HEK293T (cell line): ENCODE measurements at regions not wholly inside any gene's neighbourhood (a gene's known extent, or its start where the extent isn't known, plus 50 kb on each side); places are given as distances from the start of the nearest gene placed in this dataset.

Experiments used
- ARNT ChIP-seq: fragments of 450-650 bp; IDR thresholded peaks from 2 replicates; pipeline ENCODE4 v1.6.1; 2017; ENCODE audit warnings: mild to moderate bottlenecking
- BHLHE40 ChIP-seq: fragments of 450-650 bp; IDR thresholded peaks from 2 replicates; pipeline ENCODE4 v1.6.1; 2016; ENCODE audit warnings: mild to moderate bottlenecking, moderate library complexity, borderline replicate concordance
- CTBP1 ChIP-seq: fragments of 450-650 bp; IDR thresholded peaks from 2 replicates; pipeline ENCODE4 v1.6.1; 2016; ENCODE audit warnings: borderline replicate concordance
- ELF4 ChIP-seq: fragments of 450-650 bp; IDR thresholded peaks from 2 replicates; pipeline ENCODE4 v1.6.1; 2017; ENCODE audit warnings: antibody characterized with exemption
- FOXA1 ChIP-seq: fragments of 450-650 bp; IDR thresholded peaks from 2 replicates; pipeline ENCODE4 v1.6.1; 2016; ENCODE audit warnings: mild to moderate bottlenecking
- FOXK2 ChIP-seq: fragments of 450-650 bp; IDR thresholded peaks from 2 replicates; pipeline ENCODE4 v1.6.1; 2016; ENCODE audit warnings: mild to moderate bottlenecking
- FOXM1 ChIP-seq: fragments of 450-650 bp; IDR thresholded peaks from 2 replicates; pipeline ENCODE4 v1.6.1; 2017; ENCODE audit warnings: mild to moderate bottlenecking, borderline replicate concordance
- L3MBTL2 ChIP-seq: fragments of 450-650 bp; conservative IDR thresholded peaks from 2 replicates; pipeline ENCODE4 v1.6.1; 2016; ENCODE audit warnings: mild to moderate bottlenecking
- PKNOX1 ChIP-seq: fragments of 450-650 bp; IDR thresholded peaks from 2 replicates; pipeline ENCODE4 v1.6.1; 2016
- SUZ12 ChIP-seq: fragments of 450-650 bp; IDR thresholded peaks from 2 replicates; pipeline ENCODE4 v1.6.1; 2016; ENCODE audit warnings: mild to moderate bottlenecking
- TARDBP ChIP-seq: fragments of 450-650 bp; IDR thresholded peaks from 2 replicates; pipeline ENCODE4 v1.6.1; 2016

GRCh38 chr6:40780637-40781036 is 193.5 kb upstream of the LRFN2 start:
- TF ChIP-seq PKNOX1: no peak
- TF ChIP-seq ARNT: no peak
- TF ChIP-seq ELF4: no peak
- no peak for TF ChIP-seq BHLHE40
- TF ChIP-seq FOXM1: no peak
- TF ChIP-seq FOXA1: no peak
- no peak for TF ChIP-seq TARDBP
- TF ChIP-seq CTBP1: no peak
- TF ChIP-seq L3MBTL2: no peak
- no peak for TF ChIP-seq FOXK2
- TF ChIP-seq SUZ12: no peak
